SK-N-DZ (cell line): ENCODE measurements at regions not wholly inside any gene's neighbourhood (a gene's known extent, or its start where the extent isn't known, plus 50 kb on each side); places are given as distances from the start of the nearest gene placed in this dataset.
"Not testable (repeated sequence)": the region's sequence is repeated elsewhere in the genome, so short reads cannot be mapped to it uniquely, and the experiment has no call there.

ENCODE experiments used
- DNase-seq: peaks from one replicate; pipeline ENCODE4 v3.0.0-alpha.2; 2015; ENCODE audit warnings: low spot score

DNA sequence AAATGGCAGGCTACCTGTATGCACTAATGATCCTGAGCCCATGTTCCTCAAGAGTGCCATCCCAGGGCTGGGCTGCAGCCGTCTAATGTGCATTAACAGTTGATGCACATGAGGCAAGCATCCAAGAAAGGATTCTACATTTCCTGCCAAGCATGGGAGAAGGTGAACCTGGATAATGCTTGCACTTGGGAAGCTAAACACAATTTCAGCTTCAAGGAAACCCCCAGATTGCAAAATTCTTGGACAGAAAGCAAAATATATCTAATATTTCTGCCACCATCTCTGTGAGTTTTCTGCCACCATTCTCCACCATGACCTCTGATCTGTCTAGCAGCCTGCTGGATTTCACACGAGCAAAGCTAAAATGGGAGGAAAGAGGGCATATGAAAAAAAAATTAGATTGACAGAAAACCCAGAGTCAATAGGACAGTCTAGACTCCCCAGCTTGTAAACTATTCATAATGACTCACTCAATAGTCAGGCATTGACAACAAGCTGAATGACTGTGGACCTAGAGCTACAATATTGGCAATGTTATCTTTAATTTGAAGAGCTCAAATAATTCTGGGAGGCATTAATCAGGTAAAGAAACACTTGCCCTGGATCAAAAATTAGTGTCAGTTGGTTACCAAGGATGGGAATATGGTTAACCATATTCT is 91.9 kb upstream of the BCL2L14 start:
- no peak for DNase-seq

DNA sequence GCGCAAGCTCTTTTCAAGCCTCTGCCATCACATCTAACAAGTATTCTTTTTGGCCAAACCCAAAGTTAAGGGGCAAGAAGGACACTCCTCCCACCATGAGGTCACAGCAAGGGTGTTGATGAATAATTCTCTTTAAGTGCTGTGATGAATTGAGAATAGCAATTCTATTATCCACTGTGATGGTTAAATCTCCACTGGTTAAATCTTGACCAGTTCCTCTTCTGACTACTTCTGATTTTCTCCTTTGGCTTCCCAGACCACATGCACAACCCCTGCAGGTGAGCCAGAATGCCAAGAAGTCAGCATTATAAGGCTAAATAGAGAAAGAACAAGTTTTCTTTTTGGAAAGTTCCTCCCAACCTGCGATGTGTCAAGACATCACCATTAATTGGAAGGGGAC is 90.6 kb upstream of the BCL2L14 start:
- no peak for DNase-seq

DNA sequence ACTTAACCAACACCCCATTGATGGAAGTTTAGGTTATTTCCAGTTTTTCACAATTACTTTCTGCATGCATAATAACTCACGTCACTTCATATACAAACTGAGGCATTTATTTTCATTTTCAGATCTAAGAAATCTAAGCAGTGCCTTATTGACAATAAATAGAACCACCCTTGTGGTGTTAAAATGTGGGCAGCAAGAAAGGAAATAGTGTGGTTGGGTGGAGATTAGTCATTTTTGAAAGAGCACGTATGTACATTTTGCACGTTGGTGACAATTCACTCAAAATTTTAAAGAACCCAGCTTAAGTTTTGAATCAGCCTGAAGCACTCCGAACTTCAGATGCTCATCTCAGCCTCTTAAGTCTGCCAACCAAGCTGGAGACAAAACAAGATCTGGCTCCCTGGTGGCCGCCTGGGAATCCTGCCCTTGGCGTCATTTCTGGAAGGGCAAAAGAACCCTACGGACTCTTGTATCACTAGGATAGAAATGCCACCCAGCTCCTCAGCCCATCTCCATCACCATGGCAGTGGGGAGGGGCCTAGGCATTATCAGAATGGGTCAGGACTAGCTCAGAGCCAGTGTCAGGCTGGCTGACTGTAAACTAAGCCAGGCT is 89.5 kb upstream of the BCL2L14 start:
- DNase-seq: no peak

DNA sequence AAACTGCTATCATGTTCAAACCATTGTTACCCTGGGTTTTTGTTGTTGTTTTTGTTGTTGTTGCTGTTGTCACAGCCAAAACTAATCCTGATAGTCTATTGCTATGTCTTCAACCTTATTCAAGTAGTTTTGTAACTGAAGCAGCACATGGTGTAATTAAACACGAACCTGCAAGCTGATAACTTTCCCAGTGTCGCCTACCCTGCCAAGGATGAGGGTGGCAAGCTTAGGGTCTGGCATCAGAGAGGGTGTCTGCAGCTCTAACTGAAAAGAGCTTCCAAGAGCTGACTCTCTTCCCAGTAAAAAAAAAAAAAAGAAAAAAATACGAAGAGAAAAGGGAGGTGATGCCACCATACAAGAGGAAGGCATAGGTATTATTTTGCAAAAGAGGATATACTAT is 86.3 kb upstream of the BCL2L14 start:
- no peak for DNase-seq

DNA sequence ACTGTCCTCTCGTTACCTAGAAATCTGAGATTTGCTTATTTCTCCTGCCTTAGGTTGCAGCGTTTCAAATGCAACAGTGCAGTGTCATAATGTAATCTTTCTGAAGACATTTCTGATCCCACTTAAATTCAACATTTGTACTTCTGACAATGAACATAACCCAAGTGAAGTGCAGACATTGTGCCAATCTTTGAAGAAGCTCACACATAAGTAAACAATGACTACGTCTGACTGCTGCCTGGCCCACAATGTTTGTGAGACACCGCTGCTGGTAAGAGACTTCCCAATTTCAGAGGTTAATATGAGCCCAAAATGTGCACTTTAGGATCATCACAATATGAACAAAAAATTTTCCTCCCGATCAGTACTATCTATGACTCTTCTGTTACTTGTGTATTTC is 84.6 kb upstream of the BCL2L14 start:
- DNase-seq: no peak

DNA sequence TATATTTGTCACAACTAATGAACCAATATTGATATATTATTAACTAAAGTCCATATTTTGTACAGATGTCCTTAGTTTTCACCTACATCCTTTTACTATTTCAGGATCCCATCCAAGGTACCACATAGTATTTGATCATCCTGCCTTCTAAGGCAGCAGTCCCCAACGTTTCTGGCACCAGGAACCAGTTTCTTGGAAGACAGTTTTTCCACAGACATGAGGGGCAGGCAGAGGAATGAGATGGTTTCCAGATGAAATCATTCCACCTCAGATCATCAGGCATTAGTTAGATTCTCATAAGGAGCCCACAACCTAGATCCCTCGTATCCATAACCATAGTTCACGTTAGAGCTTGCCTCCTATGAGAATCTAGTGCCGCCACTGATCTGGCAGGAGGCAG is 82.8 kb upstream of the BCL2L14 start:
- DNase-seq: no peak

DNA sequence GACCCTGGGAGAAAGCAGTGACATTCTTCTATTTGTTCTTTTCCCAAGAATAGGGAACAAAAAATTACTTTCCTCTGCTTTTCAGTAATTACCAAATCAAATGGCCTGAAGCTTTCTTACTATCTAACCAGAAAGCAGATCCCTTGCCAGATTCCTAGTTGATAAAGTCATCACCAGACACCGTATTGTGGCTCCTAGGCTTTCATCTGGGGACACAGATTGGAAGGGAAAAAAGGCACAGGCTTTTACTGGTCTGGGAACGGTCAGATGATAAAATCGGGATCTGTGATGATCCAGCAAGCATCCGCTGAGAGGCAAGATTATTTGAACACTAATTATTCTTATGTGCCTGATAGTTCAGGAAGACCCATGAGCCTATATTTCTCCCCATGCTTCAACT is 79.1 kb upstream of the BCL2L14 start:
- DNase-seq: no peak

DNA sequence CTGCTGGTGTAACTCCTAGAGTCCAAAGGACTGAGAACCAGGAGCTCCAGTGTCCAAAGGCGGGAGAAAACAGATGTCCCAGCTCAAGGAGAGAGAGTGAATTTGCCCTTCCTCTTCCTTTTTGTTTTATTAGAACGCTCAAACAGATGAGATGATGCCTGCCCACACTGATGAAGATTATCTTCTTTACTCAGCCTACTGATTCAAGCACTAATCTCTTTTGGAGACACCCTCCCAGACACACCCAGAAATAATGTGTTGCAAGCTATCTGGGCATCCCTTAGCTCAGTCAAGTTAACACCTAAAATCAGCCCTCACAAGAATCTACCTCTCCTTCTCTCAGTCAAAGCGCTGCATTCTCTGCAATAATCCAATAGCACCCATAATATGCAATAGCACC is 78.2 kb upstream of the BCL2L14 start:
- DNase-seq: no peak

DNA sequence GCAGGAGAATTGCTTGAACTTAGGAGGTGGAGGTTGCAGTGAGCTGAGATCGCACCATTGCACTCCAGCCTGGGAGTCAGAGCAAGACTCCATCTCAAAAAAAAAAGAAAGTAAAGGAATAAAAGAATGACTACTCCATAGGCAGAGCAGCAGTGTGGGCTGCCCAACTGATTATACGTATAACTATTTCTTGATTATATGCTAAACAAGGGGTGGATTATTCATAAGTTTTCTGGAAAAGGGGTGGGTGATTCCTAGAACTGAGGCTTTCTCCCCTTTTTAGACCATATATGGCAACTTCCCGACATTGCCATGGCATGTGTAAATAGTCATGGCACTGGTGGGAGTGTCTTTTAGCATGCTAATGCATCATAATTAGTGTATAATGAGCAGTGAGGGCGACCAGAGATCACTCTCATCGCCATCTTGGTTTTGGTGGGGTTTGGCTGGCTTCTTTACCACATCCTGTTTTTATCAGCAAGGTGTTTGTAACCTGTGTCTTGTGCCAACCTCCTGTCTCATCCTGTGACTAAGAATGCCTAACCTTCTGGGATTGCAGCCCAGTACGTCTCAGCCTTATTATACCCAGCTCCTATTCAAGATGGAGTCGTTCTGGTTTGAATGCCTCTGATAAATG is 72.3 kb upstream of the BCL2L14 start:
- DNase-seq: not testable (repeated sequence)

DNA sequence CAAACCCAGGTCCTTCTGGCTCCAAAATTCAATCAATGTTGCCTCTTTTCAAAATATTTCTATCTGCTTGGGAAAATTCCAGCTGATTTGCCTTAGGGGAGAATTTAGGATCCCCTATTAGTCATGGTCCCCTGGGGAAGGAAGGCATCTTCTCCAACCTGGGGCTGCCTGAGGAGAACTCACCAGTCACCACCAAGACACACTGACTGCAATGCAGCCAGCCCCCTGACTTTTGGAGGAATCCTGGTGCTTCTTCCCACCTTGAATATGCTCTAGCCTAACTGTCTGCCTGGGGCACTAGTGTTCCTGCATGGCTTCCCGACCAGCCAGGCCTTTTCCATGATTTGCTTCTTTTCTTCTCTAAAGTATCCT is 71.8 kb upstream of the BCL2L14 start:
- no peak for DNase-seq

DNA sequence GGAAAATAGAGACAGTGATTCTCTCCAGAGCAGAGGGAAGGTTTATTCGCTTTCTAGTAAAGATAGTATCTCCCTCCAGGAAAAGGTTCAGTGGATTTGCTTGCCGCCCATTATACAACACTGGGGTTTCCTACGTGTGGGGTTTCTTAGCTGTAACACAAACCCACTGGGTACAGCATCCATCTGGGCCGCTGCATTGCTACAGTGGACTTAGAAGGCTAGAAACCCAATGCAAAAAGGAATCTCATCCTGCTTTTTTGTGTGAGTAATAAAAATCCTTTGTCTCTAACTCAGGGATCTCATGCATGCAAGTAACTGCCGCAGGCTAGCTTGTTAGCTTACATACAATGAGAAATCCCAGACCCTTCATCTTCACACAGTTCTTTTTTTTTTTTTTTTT is 67.1 kb upstream of the BCL2L14 start:
- peak; percentile 56 for DNase-seq

DNA sequence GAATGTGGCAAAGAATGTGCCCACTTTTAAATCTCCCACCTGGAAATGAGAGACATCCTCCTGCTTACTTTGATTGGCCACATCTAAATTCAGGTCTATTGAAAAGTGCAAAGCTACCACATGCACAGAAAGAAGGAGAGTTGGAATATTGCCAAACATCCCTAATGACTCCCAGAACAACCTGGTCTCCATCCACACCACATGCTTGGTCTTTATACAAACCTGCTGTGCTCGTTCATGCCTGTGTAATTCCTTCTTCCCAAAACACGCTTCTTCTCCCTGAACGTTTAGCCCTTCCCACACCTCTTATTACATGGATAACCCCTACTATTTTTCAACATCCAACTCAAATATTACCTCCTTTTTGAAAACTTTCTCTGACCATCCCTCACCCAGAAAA is 66.2 kb upstream of the BCL2L14 start:
- DNase-seq: no peak

DNA sequence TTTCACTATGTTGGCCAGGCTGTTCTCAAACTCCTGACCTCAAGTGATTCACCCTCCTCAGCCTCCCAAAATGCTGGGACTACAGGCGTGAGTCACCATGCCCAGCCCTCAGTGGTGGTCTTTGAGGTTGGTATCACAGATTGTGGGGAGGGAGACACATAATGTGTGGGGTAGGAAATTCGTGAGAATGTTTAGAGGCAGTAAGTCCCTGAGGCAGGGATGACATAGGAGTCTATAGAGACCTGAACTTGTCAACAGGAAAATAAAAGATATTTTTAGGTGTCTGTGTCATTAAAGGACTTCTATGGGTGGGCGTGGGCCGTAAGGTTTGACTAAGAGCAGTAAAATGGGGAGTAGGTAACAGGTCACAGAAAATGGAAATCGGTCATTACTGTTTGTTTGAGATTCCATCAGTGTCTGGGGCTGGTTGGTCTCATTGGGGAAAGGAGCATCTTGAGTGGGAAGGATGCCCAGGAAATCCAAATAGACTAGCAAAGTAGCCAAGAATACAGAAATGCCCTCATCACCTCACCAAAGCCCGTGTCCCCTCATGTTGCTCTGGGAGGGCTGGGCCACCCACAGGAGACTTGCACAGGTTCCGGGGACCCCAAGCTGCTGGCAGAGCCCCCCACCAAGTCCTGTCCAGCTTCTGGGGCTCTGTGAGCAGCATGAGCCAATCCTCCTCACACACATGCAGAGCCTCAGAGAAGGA is 63.6 kb upstream of the BCL2L14 start:
- no peak for DNase-seq

DNA sequence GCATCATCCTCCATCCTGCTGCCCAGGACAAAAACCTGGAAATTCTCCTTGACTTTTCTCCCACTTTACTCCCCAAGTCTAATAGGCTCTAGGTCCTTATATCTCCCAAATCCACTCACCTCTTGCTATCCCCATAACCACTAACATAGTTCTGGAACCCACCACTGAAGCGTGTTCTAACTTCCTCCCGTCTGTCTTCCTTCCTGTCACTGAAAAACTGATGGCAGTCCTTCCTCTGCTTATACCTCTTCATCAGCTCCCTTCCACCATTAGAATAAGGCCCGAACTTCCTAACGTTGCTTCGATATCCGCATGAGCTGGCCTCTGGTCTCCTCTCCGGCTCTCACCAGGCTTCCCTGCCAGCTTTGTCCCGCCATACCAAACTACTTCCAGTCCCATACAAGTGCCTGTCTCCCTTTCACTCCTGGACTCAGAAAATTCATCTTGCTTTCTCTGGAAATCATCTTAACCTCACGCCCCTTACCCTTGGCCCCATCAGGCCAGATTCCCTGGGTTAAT is 63.0 kb upstream of the BCL2L14 start:
- DNase-seq: no peak

DNA sequence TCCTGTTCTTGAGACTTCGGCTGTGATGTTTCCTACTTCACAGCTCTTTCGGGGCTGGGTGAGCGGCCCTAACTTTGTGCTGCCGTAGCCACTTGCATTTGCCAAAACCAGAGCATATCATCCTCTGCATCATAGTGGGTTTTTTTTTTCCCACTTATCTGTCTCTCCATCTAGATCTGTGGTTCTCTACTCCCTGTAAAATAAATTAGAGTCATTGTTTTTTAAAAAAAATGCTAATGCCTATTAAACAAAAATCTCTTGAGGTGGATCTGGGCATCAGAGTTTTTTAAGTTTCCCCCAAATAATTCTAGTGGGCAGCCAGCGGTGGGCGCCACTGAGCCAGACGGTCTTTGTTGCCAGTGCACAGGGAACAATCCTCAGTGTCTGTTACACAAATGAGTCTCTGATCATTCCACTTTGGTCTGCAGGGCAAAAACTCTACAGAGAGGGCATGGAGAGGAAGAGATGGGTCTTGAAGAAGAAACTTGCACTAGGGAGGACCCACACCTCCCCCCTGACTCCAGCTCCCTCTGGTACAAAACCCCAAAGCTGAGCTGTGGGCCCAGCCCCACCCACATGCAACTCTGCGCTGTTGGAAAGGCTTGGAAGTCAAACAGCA is 62.4 kb upstream of the BCL2L14 start:
- DNase-seq: no peak

DNA sequence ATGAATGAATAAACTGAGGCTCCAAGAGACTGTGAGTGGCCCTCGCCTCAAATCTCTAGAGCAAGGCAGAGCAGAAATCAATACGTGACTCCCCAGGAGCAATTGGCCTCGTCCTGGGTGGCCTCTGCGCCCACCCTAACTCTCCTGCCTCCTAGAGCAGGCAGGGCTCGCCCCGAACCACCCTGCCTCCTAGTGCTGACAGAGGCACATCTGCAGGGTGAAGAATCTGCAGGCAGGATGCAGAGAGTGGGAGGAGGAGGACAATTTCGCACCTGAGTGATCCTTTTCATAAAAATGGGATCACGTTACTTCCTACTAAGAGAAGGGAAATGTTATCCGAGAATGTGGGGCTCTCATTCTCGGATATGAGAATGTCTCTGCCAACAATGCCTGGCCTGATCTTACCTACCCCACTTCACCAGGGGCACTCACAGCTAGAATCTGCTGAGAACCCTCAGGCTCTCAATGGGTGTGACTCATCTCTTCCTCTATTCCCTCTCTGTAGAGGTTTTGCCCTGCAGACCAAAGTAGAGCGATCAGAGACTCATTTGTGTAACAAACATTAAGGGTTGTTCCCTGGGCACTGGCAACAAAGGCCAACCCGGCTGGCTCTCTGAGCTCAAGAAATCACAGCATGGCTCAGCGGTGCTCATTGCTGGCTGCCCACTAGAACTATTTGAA is 61.7 kb upstream of the BCL2L14 start:
- DNase-seq: no peak

DNA sequence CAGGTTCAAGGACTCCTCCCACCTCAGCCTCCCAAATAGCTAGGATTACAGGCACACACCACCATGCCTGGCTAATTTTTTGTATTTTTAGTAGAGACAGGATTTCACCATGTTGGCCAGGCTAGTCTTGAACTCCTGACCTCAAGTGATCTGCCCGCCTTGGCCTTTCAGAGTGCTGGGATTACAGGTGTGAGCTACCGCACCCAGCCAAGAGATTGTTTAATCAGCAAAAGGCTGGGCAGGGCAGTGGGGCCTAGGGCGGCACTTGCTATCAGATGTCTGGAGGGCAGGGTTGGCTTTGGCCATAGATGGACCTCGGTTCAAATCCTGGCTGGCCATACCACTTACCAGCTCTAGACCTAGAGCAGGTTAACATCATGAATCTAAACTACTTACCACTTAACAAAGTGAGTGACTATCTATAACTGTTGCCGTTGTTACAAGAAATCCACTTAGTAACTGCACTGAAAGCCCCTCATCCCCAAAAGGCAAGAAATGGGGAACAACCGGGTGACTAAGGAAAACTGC is 60.9 kb upstream of the BCL2L14 start:
- DNase-seq: not testable (repeated sequence)

DNA sequence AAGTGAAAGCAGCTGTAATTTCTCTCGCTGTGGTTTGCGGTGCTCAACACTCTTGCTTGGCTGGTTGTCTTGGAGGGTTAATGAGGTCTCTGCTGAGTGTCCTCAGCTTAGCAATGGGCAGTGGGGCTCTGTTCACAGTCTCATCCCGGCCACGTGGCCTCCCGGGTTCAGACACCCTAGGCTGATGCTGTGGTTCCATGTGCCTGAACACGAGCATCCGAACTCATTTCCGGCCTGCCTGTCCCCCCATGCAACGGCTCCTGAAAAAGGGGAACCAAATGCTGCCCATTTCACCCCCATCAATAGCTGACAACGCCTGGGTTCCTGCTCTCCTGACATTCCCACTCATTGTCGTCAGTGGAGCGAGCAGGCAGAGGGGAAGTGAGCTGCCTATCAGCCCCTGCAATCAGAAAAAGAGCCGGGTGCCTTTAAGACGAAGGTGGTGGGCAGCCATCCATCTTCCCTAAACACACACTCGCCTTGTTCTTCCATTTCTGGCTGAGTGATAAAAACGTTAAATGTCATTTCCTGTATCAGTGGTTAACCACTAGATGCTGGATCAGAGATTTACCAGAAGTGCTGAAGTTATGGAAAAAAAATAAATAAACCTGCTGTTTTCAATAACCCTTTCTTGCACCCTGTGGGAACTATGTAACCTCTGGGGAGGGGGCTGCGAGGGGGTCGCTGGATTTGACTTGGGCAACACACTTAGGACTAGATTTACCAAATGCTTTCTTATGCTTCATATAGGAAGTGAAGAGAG is 60.3 kb upstream of the BCL2L14 start:
- peak; percentile 57 for DNase-seq

DNA sequence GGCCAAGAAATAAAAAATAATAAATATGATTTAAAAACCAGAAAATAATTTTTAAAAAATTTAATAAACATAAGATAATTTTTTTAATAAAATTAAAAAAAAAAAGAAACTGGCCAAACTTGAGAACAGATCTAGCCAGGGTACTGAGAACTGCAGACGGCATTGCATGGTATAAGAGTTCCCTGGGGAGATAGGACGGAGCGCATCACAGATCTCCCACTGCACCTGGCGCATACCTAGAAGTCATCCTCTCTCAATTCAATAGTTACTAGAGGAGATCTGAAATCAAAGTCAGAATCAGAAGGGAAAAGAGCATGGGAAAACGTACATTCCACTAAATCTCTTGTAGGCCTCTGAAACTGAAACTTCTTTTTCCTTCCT is 58.9 kb upstream of the BCL2L14 start:
- no peak for DNase-seq

DNA sequence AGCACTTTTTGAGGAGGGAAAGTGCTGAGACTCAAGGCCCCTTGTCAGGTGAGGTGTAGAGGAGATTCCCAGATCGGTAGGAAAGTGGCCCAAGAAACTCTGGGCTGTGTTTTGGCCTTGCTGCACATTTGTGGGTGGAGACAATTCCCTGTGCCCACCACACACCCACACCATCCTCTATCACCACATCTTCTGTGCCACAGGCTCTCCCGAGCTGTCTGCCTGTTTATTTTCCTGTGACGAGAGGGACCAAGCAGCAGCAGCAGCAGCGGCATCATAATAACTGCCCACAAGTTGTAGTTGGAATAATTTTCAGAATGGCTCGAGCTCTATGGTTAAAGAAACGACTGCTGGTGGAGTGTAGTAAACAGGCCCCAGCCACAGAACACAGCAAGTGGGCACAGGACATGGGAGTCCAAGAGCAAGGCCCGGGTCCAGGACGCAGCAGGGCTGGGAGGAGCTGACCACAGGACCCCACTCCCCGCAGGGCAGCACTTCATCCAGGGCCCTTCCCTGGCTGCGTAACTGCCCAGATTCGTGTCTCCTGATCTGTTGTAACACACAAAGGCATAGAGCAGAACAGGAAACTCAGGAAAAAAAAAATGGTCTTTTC is 55.6 kb upstream of the BCL2L14 start:
- DNase-seq: no peak
